Retinal pigment epithelial cell (primary cell): ENCODE measurements at regions not wholly inside any gene's neighbourhood (a gene's known extent, or its start where the extent isn't known, plus 50 kb on each side); places are given as distances from the start of the nearest gene placed in this dataset.

ENCODE experiments used
- DNase-seq: peaks from one replicate; pipeline ENCODE4 v3.0.0-alpha.2; 2010; ENCODE audit warnings: low read depth
- H3K4me3 ChIP-seq: 2 replicates; pipeline ENCODE4 v1.5.1; 2011; ENCODE audit warnings: mild to moderate bottlenecking, low read length, control low read depth, moderate library complexity
- TF ChIP-seq, protein P1 (sequence below): conservative IDR thresholded peaks from 2 replicates; pipeline ENCODE4 v1.5.1; 2011; ENCODE audit warnings: low read depth, low read length, control low read depth, inconsistent platforms

- TF ChIP-seq, protein P1, sequence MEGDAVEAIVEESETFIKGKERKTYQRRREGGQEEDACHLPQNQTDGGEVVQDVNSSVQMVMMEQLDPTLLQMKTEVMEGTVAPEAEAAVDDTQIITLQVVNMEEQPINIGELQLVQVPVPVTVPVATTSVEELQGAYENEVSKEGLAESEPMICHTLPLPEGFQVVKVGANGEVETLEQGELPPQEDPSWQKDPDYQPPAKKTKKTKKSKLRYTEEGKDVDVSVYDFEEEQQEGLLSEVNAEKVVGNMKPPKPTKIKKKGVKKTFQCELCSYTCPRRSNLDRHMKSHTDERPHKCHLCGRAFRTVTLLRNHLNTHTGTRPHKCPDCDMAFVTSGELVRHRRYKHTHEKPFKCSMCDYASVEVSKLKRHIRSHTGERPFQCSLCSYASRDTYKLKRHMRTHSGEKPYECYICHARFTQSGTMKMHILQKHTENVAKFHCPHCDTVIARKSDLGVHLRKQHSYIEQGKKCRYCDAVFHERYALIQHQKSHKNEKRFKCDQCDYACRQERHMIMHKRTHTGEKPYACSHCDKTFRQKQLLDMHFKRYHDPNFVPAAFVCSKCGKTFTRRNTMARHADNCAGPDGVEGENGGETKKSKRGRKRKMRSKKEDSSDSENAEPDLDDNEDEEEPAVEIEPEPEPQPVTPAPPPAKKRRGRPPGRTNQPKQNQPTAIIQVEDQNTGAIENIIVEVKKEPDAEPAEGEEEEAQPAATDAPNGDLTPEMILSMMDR, result no peak
- DNase-seq, result no peak
- no peak overlapping the region for H3K4me3 ChIP-seq
These were observed 560.5 kb upstream of the POT1 start for GRCh38 chr7:125490167-125490566.

DNA sequence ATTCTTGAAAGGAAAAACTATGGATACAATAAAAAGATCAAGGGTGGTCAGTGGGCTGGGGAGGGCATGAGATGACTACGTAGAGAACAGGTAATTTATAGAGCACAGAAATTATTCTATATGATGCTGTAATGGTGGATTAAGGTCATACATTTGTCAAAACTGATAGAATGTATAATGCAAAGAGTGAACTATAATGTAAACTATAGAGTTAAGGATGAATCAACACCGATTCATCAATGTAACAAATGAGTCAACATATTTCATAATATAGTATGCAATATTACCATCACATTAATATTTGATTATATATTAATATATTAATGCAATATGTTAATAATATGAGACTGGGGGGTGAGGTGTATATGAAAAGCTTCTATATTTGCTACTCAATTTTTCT lies 555.6 kb upstream of the POT1 start:
- TF ChIP-seq, protein P1, result no peak
- DNase-seq, result no peak
- no peak overlapping the region for H3K4me3 ChIP-seq

DNA sequence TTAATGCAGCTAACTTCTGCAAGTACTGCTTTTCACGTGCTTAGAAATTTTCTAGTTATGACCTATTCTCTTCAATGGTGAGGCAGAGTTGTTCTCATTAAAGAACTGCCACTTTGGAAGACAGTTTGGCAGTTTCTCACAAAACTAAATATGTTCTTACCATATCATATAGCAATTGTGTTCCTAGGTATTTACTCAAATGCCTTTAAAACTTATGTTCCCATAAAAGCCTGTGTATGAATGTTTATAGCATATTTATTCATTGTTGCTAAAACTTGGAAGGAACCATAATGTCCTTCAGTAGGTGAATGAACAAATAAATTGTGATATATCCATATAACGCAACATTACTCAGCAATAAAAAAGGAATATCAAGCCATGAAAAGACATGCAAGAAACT lies 555.1 kb upstream of the POT1 start:
- no peak overlapping the region for H3K4me3 ChIP-seq

GRCh38 chr7:125481323-125481722 lies 551.7 kb upstream of the POT1 start:
- H3K4me3 ChIP-seq, result no peak overlapping the region
- no peak for DNase-seq
- TF ChIP-seq, protein P1, result no peak

More for the DNA sequence above, 555.1 kb upstream of the POT1 start:
- TF ChIP-seq, protein P1, result no peak
- DNase-seq, result no peak

DNA sequence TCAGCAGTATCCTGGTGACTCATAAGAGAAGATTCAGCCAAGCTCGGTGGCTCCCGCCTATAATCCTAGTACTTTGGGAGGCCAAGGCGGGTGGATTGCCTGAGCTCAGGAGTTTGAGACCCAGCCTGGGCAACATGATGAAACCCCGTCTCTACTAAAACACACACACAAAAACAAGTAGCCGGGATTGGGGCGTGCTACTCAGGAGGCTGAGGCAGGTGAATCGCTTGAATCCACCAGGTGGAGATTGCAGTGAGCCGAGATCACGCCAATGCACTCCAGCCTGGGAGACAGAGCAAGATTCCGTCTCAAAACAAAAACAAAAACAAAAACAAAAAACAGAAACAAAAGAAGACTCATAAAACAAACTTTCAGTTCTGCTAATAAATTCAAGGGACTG lies 551.1 kb upstream of the POT1 start:
- no peak for DNase-seq
- TF ChIP-seq, protein P1, result no peak
- H3K4me3 ChIP-seq, result no peak overlapping the region

GRCh38 chr7:125468855-125469174 lies 539.2 kb upstream of the POT1 start:
- H3K4me3 ChIP-seq, result no peak overlapping the region
- TF ChIP-seq, protein P1, result no peak
- DNase-seq, result no peak

- no peak overlapping the region for H3K4me3 ChIP-seq
- no peak for DNase-seq
- TF ChIP-seq, protein P1, result no peak
These were observed 538.6 kb upstream of the POT1 start for GRCh38 chr7:125467996-125468854.
